Testis (tissue), 2 donors: ENCODE measurements at regions not wholly inside any gene's neighbourhood (a gene's known extent, or its start where the extent isn't known, plus 50 kb on each side); places are given as distances from the start of the nearest gene placed in this dataset.

Source experiments
- POLR2A ChIP-seq: fragments of 450-650 bp; IDR thresholded peaks from one replicate; pipeline ENCODE4 v1.6.1; 2017; ENCODE audit warnings: antibody characterized with exemption, mild to moderate bottlenecking, moderate library complexity
- TF ChIP-seq, protein P1 (sequence below), 3 experiments: fragments of 450-650 bp in 2 of 3; fragments of 200-600 bp in 1 of 3; sonication (generic) in 1 of 3; IDR thresholded peaks; one replicate each; pipeline ENCODE4 v1.5.1; 2016 to 2019; ENCODE audit warnings: antibody characterized with exemption in 3 of 3, mild to moderate bottlenecking in 2 of 3, moderate library complexity in 1 of 3

DNA sequence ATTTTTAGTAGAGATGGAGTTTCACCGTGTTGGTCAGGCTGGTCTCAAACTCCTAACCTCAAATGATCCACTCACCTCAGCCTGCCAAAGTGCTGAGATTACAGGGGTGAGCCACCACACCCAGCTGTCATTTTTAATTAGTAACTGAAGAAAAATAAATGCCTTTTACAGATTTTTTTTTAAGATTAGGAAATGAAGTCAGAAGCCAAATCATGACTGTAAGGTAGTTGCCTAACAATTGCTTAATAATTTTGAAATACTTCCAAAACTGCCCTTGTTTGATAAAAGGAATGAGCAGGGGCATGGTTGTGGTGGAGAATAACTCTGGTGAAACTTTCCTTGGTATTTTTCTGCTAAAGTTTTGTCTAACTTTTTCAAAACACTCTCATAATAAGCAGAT lies 98.9 kb upstream of the SLC5A12 start:
- TF ChIP-seq, protein P1, sequence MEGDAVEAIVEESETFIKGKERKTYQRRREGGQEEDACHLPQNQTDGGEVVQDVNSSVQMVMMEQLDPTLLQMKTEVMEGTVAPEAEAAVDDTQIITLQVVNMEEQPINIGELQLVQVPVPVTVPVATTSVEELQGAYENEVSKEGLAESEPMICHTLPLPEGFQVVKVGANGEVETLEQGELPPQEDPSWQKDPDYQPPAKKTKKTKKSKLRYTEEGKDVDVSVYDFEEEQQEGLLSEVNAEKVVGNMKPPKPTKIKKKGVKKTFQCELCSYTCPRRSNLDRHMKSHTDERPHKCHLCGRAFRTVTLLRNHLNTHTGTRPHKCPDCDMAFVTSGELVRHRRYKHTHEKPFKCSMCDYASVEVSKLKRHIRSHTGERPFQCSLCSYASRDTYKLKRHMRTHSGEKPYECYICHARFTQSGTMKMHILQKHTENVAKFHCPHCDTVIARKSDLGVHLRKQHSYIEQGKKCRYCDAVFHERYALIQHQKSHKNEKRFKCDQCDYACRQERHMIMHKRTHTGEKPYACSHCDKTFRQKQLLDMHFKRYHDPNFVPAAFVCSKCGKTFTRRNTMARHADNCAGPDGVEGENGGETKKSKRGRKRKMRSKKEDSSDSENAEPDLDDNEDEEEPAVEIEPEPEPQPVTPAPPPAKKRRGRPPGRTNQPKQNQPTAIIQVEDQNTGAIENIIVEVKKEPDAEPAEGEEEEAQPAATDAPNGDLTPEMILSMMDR (IDR thresholded peaks at IDR 0.05), result no peak
- TF ChIP-seq POLR2A, result no peak
